ENCODE measurements at regions not wholly inside any gene's neighbourhood (a gene's known extent, or its start where the extent isn't known, plus 50 kb on each side); places are given as distances from the start of the nearest gene placed in this dataset.

DNA sequence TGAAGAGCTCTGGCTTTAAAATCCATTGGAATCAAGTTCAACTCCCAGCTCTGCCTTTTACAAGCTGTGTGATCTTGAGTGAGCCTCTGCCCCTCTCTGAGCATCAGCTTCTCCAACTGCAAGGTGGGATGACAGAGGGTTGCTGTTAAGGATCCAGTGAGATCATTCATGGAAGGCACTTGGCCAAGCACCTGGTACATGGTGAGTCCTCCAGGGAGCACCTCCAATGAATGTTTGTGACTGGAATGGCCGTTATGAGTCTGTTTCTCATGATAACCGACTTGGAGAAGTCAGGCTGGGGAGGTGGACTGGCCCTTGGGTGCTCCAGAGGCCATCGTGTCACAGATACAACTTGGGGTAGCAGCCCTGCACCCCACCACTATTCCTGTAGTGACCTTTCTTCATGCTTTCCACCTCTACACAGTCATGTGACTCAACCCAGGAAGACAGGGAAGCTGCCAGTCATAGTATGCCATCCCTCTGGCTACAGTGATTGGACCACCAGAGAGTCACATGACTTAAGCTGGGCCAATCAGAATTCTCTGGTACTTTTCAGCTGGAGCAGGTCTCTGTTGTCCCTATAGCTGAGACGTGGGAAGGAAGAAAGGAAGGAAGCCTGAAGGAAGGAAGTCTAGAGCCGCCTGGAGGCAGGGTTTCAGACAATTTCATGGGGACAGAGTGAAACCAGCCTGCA is 146.5 kb upstream of the MYL2 start:
- DNase-seq = no peak
- no peak for TF ChIP-seq CTCF (IDR thresholded peaks at IDR 0.05; ENCODE audit: partially characterized antibody, unreplicated experiment)
- H3K27me3 Mint-ChIP-seq (ENCODE audit: unreplicated experiment) = peaks cover 7% of the 10 kb centered on the region
- peaks cover 4% of the 10 kb centered on the region for H3K9me3 Mint-ChIP-seq (ENCODE audit: unreplicated experiment)
- peaks cover 38% of the 10 kb centered on the region for H3K4me1 Mint-ChIP-seq (ENCODE audit: low read depth, unreplicated experiment)
- H3K4me3 Mint-ChIP-seq (ENCODE audit: unreplicated experiment) = no peak overlapping the region
- H3K27ac Mint-ChIP-seq (ENCODE audit: unreplicated experiment) = no peak overlapping the region
- H3K36me3 Mint-ChIP-seq (ENCODE audit: unreplicated experiment) = no peaks in the 10 kb centered on the region

- peaks cover 51% of the 10 kb centered on the region for H3K4me1 Mint-ChIP-seq (ENCODE audit: low read depth, unreplicated experiment)
- H3K27me3 Mint-ChIP-seq (ENCODE audit: unreplicated experiment) = peaks cover 5% of the 10 kb centered on the region
- H3K4me3 Mint-ChIP-seq (ENCODE audit: unreplicated experiment) = no peak overlapping the region
- H3K9me3 Mint-ChIP-seq (ENCODE audit: unreplicated experiment) = peaks cover 11% of the 10 kb centered on the region
- no peaks in the 10 kb centered on the region for H3K36me3 Mint-ChIP-seq (ENCODE audit: unreplicated experiment)
- no peak overlapping the region for H3K27ac Mint-ChIP-seq (ENCODE audit: unreplicated experiment)
- TF ChIP-seq CTCF (IDR thresholded peaks at IDR 0.05; ENCODE audit: partially characterized antibody, unreplicated experiment) = no peak
- no peak for DNase-seq
Observed at GRCh38 chr12:111064982-111065381, 144.6 kb upstream of the MYL2 start.

DNA sequence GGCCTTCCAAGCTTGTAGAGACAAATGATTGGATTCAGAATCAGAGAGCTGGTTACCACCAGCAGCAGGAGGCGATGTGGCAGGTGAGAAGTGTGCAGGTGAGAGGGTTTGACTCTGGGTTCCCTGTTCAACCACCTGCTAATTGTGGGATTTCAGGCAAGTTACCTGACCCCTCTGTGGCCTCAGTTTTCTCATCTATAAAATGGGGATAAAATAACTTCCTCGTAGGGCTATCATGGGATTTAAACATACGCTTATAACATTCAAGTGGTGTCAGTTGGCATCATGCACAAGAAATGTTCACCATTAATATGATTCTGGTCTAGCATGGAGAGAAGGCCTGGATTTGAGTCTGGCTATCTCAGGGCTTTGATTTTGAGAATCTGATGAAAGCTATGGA is 143.8 kb upstream of the MYL2 start:
- peaks cover 4% of the 10 kb centered on the region for H3K27me3 Mint-ChIP-seq (ENCODE audit: unreplicated experiment)
- no peak for TF ChIP-seq CTCF (IDR thresholded peaks at IDR 0.05; ENCODE audit: partially characterized antibody, unreplicated experiment)
- H3K27ac Mint-ChIP-seq (ENCODE audit: unreplicated experiment) = no peak overlapping the region
- H3K4me3 Mint-ChIP-seq (ENCODE audit: unreplicated experiment) = no peak overlapping the region
- H3K4me1 Mint-ChIP-seq (ENCODE audit: low read depth, unreplicated experiment) = peaks cover 48% of the 10 kb centered on the region
- peaks cover 9% of the 10 kb centered on the region for H3K9me3 Mint-ChIP-seq (ENCODE audit: unreplicated experiment)
- H3K36me3 Mint-ChIP-seq (ENCODE audit: unreplicated experiment) = no peaks in the 10 kb centered on the region
- no peak for DNase-seq

GRCh38 chr12:111063295-111064026 is 143.1 kb upstream of the MYL2 start:
- peaks cover 4% of the 10 kb centered on the region for H3K27me3 Mint-ChIP-seq (ENCODE audit: unreplicated experiment)
- TF ChIP-seq CTCF (IDR thresholded peaks at IDR 0.05; ENCODE audit: partially characterized antibody, unreplicated experiment) = no peak
- H3K4me3 Mint-ChIP-seq (ENCODE audit: unreplicated experiment) = no peak overlapping the region
- peaks cover 9% of the 10 kb centered on the region for H3K9me3 Mint-ChIP-seq (ENCODE audit: unreplicated experiment)
- no peak overlapping the region for H3K27ac Mint-ChIP-seq (ENCODE audit: unreplicated experiment)
- no peak for DNase-seq
- peaks cover 48% of the 10 kb centered on the region for H3K4me1 Mint-ChIP-seq (ENCODE audit: low read depth, unreplicated experiment)
- H3K36me3 Mint-ChIP-seq (ENCODE audit: unreplicated experiment) = no peaks in the 10 kb centered on the region

Data from glutamatergic neuron (in vitro differentiated cells).